ENCODE measurements at regions not wholly inside any gene's neighbourhood (a gene's known extent, or its start where the extent isn't known, plus 50 kb on each side); places are given as distances from the start of the nearest gene placed in this dataset.

DNA sequence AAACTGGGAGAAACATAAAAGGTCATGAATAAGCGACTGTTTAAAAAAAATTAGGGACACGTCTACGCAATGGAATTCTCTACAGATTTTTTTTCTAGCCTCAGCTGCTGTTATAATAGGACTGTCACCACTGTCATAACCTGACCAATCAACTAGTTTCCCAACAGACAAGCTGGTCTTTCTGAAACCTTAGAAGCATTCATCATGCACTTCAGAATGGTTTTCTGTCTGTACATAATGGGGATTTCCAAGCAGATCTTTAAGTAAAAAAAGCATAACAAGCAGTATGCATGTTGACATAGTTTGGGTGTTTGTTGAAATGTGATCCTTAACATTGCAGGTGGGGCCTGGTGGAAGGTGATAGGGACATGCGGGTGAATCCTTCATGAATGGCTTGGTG lies 58.3 kb upstream of the SEMA6A start:
- Mint-ChIP-seq H3K27me3 (ENCODE audit: low read depth) (no peaks in the 10 kb centered on the region), H3K36me3 (ENCODE audit: low read depth) (no peaks in the 10 kb centered on the region), H3K9me3 (ENCODE audit: low read depth) (no peaks in the 10 kb centered on the region), H3K4me1 (ENCODE audit: low read depth) (peaks cover 9% of the 10 kb centered on the region), H3K27ac (ENCODE audit: unreplicated experiment) (no peak overlapping the region), H3K4me3 (ENCODE audit: unreplicated experiment) (no peak overlapping the region)
- TF ChIP-seq, protein P1, sequence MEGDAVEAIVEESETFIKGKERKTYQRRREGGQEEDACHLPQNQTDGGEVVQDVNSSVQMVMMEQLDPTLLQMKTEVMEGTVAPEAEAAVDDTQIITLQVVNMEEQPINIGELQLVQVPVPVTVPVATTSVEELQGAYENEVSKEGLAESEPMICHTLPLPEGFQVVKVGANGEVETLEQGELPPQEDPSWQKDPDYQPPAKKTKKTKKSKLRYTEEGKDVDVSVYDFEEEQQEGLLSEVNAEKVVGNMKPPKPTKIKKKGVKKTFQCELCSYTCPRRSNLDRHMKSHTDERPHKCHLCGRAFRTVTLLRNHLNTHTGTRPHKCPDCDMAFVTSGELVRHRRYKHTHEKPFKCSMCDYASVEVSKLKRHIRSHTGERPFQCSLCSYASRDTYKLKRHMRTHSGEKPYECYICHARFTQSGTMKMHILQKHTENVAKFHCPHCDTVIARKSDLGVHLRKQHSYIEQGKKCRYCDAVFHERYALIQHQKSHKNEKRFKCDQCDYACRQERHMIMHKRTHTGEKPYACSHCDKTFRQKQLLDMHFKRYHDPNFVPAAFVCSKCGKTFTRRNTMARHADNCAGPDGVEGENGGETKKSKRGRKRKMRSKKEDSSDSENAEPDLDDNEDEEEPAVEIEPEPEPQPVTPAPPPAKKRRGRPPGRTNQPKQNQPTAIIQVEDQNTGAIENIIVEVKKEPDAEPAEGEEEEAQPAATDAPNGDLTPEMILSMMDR (IDR thresholded peaks at IDR 0.05) = no peak
- DNase-seq (ENCODE audit: low spot score) = no peak

DNA sequence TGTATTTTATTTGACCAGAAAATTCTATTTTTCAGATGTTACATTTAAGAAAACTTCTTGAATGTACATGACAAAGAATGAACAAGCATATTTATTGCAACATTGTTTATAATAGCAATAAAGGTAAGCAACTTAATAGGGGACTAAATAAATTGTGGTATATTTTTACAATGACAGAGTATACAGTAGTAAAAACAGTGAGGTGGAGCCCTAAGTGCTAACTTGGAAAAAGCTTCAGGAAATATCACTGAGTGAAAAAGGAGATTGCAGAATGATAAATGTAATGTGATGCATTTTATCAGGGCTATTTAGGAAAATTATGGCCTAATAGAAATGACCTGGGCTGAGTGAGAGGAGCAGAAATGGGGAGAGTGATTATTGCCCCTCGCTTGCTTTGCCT lies 56.5 kb upstream of the SEMA6A start:
- Mint-ChIP-seq H3K27ac (ENCODE audit: unreplicated experiment) (no peak overlapping the region), H3K9me3 (ENCODE audit: low read depth) (no peaks in the 10 kb centered on the region), H3K4me1 (ENCODE audit: low read depth) (peaks cover 15% of the 10 kb centered on the region), H3K4me3 (ENCODE audit: unreplicated experiment) (no peak overlapping the region), H3K36me3 (ENCODE audit: low read depth) (no peaks in the 10 kb centered on the region), H3K27me3 (ENCODE audit: low read depth) (no peaks in the 10 kb centered on the region)
- TF ChIP-seq, protein P1 (IDR thresholded peaks at IDR 0.05) = no peak
- DNase-seq (ENCODE audit: low spot score) = no peak

DNA sequence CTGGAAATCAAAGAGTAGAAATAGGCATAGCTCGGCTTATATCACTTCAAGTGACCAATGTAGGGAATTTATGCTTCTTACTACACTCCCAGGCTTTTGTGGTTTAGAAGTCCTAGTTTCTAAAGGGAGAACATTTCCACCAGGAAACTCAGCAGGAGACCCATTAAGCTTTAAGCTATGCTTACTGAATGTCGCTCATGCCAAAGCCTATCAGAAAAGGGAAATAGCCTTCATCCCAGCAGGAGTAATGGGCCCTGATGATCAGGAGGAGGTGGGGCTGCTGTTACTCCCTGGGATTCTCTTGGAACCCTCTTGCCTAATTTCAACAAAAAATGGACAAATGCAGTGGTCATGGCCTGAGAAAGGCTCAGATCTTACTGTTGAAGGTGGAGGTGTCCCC lies 54.5 kb upstream of the SEMA6A start:
- TF ChIP-seq, protein P1 (IDR thresholded peaks at IDR 0.05) = no peak
- peaks cover 15% of the 10 kb centered on the region for H3K4me1 Mint-ChIP-seq (ENCODE audit: low read depth)
- no peak overlapping the region for H3K4me3 Mint-ChIP-seq (ENCODE audit: unreplicated experiment)
- no peaks in the 10 kb centered on the region for H3K27me3 Mint-ChIP-seq (ENCODE audit: low read depth)
- no peak for DNase-seq (ENCODE audit: low spot score)
- H3K27ac Mint-ChIP-seq (ENCODE audit: unreplicated experiment) = no peak overlapping the region
- no peaks in the 10 kb centered on the region for H3K36me3 Mint-ChIP-seq (ENCODE audit: low read depth)
- no peaks in the 10 kb centered on the region for H3K9me3 Mint-ChIP-seq (ENCODE audit: low read depth)

DNA sequence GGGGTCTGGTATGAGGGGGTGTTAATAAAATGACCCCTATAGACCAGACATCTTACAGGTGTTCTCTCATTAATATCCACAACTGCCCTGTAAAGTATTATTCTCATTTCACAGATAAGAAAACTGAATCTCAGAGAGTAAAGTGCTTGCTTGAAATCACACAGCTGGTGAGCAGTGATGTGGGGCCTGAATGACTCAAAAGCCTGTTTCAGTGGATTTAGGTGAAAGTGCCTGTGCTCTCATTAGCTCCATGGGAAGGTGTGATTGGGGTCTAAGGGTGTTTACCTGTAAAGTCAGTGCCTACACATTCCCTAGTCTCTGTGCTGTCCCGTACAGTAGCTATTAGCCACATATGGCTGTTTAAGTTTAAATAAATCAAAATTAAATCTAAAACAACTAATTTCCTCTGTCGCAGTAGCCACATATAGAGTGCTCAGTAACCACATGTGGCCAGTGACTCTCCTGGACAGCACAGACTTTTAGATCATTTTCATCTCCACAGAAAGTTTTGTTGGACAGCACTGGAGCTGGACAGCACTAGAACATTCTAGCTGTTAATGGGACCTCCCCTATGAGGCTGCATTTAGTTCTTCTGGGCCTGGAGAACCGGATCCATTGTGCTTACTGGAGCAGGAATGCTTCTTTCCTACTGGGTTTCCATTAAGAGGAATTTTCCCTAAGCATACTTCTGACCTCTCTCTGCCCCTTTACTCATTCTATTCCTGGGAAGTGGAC lies 52.5 kb upstream of the SEMA6A start:
- Mint-ChIP-seq H3K4me3 (ENCODE audit: unreplicated experiment) (no peak overlapping the region), H3K27me3 (ENCODE audit: low read depth) (no peaks in the 10 kb centered on the region), H3K27ac (ENCODE audit: unreplicated experiment) (no peak overlapping the region), H3K4me1 (ENCODE audit: low read depth) (peaks cover 6% of the 10 kb centered on the region), H3K9me3 (ENCODE audit: low read depth) (no peaks in the 10 kb centered on the region), H3K36me3 (ENCODE audit: low read depth) (no peaks in the 10 kb centered on the region)
- TF ChIP-seq, protein P1 (IDR thresholded peaks at IDR 0.05) = no peak
- DNase-seq (ENCODE audit: low spot score) = no peak

DNA sequence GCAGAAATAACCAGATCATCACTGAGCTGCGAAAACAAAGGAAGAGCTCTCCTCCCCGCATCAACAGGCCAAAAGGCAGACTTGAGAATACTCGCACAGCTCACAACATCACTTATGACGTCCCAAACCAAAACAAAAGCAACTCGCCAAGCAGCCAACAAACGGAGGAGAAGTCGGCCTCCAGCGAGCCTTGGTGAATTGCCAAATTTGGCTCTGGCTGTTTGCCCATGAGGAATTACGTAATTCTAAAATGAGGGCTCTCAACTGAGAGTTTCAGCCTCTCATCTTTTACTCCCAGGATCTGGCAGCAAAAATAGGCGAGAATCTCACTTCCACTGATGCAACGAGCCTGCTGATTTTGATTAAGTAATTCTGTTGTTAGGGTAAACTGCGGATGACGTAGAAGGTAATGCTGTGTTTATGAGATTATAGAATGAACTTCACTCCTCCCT lies 51.7 kb upstream of the SEMA6A start:
- H3K27ac Mint-ChIP-seq (ENCODE audit: unreplicated experiment) = no peak overlapping the region
- TF ChIP-seq, protein P1 (IDR thresholded peaks at IDR 0.05) = no peak
- no peaks in the 10 kb centered on the region for H3K9me3 Mint-ChIP-seq (ENCODE audit: low read depth)
- H3K4me3 Mint-ChIP-seq (ENCODE audit: unreplicated experiment) = no peak overlapping the region
- H3K36me3 Mint-ChIP-seq (ENCODE audit: low read depth) = no peaks in the 10 kb centered on the region
- H3K4me1 Mint-ChIP-seq (ENCODE audit: low read depth) = peaks cover 6% of the 10 kb centered on the region
- DNase-seq (ENCODE audit: low spot score) = no peak
- no peaks in the 10 kb centered on the region for H3K27me3 Mint-ChIP-seq (ENCODE audit: low read depth)
